ENCODE measurements at regions not wholly inside any gene's neighbourhood (a gene's known extent, or its start where the extent isn't known, plus 50 kb on each side); places are given as distances from the start of the nearest gene placed in this dataset.

DNA sequence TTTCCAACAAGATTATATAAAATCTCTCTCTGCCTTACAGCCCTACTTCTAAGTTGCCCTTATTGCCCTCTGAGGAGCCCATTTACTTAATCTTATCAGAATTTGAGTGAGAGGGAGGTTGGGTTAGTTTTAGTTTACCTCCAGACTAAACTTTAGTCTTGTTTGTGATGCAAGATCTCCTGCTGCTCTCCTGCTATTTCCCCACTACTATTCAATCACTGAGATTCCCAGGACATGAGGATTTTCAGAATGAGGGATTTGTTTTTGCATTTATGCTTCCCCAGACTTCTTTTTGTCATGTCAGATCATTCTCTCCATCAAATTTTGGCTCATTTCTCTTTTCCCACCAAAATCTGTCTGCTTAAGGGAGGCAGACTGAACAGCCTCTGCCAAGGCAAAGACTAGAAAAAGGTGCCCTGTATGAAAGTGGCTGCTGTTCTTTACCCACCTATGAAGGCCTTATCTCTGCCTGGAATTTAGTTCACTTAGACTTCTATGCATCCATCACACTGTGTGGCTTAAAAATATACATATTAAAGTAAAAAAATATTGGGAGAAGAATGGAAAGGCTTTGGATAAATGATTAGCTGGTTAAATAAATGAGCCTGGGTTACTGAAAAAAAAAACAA is 401.3 kb downstream of the PID1 start:
- H3K9ac ChIP-seq (replicated peaks; ENCODE audit: extremely low read depth, insufficient read depth, low read length), result no peak overlapping the region
- H4K20me1 ChIP-seq (replicated peaks; ENCODE audit: control insufficient read depth, extremely low read depth, insufficient read depth, low read length), result no peaks in the 10 kb centered on the region
- no peaks in the 10 kb centered on the region for H3K4me1 ChIP-seq (ENCODE audit: control insufficient read depth, extremely low read depth, insufficient read depth, low read length)
- no peak overlapping the region for H3K4me2 ChIP-seq (ENCODE audit: insufficient read depth, low read length)
- no peaks in the 10 kb centered on the region for H3K79me2 ChIP-seq (ENCODE audit: control insufficient read depth, insufficient read depth, low read length)
- H3K36me3 ChIP-seq (ENCODE audit: control insufficient read depth in 2 of 2, extremely low read depth in 1 of 2, insufficient read depth in 2 of 2, low read length in 2 of 2), result no peaks in the 10 kb centered on the region
- no peak overlapping the region for H3K27ac ChIP-seq (ENCODE audit: insufficient read depth, low read depth, low read length)
- dilution Hi-C loops (cut with MboI; ENCODE audit: extremely low pct_ligation_motif_present, low sequenced_read_pairs) (no loop called here), intact Hi-C loops (cut with micrococcal nuclease) (no loop called here)
- H3K27me3 ChIP-seq (ENCODE audit: control insufficient read depth in 2 of 2, insufficient read depth in 2 of 2, low read length in 2 of 2), result no peaks in the 10 kb centered on the region
- FAIRE-seq, result no peak
- ChIA-PET CTCF (no interaction called here), POLR2A (no interaction called here)
- H3K4me3 ChIP-seq (replicated peaks in 1 of 3; ENCODE audit: insufficient read depth in 1 of 3, low read depth in 1 of 3, low read length in 3 of 3), result no peak overlapping the region
- DNase-seq (ENCODE audit: low read depth, low spot score), result no peak
- H3K9me1 ChIP-seq (replicated peaks; ENCODE audit: control insufficient read depth, extremely low read depth, insufficient read depth, low read length), result no peaks in the 10 kb centered on the region
- H3K9me3 ChIP-seq (replicated peaks; ENCODE audit: control insufficient read depth, insufficient read depth, low read length), result peaks cover 4% of the 10 kb centered on the region
- BruUV-seq (replicated peaks), result no TSS peak
- no peak overlapping the region for H2AFZ ChIP-seq (ENCODE audit: low read depth, low read length)
- TF ChIP-seq, protein P1, sequence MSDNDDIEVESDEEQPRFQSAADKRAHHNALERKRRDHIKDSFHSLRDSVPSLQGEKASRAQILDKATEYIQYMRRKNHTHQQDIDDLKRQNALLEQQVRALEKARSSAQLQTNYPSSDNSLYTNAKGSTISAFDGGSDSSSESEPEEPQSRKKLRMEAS (IDR thresholded peaks at IDR 0.05; ENCODE audit: insufficient read depth, insufficient read length), result no peak
- TF ChIP-seq POLR2AphosphoS5 (IDR thresholded peaks at IDR 0.05; ENCODE audit: insufficient read depth, low read depth, low read length), result no peak
- no peak for TF ChIP-seq GATA2 (IDR thresholded peaks at IDR 0.05; ENCODE audit: insufficient read depth, insufficient read length, low read depth, low read length)
- TF ChIP-seq EZH2 (IDR thresholded peaks at IDR 0.05; ENCODE audit: borderline replicate concordance, low read depth, low read length, severe bottlenecking), result no peak
- TF ChIP-seq FOS (IDR thresholded peaks at IDR 0.05; ENCODE audit: borderline replicate concordance, insufficient read depth, low read length), result no peak
- no peak for TF ChIP-seq MYC (IDR thresholded peaks at IDR 0.05; ENCODE audit: low read depth, low read length)
- no peak for TF ChIP-seq JUN (IDR thresholded peaks at IDR 0.05; ENCODE audit: borderline replicate concordance, insufficient read depth, insufficient read length, low read depth)
- no peak for TF ChIP-seq POLR2A (IDR thresholded peaks at IDR 0.05; ENCODE audit: low read depth, low read length)
- TF ChIP-seq, protein P2, sequence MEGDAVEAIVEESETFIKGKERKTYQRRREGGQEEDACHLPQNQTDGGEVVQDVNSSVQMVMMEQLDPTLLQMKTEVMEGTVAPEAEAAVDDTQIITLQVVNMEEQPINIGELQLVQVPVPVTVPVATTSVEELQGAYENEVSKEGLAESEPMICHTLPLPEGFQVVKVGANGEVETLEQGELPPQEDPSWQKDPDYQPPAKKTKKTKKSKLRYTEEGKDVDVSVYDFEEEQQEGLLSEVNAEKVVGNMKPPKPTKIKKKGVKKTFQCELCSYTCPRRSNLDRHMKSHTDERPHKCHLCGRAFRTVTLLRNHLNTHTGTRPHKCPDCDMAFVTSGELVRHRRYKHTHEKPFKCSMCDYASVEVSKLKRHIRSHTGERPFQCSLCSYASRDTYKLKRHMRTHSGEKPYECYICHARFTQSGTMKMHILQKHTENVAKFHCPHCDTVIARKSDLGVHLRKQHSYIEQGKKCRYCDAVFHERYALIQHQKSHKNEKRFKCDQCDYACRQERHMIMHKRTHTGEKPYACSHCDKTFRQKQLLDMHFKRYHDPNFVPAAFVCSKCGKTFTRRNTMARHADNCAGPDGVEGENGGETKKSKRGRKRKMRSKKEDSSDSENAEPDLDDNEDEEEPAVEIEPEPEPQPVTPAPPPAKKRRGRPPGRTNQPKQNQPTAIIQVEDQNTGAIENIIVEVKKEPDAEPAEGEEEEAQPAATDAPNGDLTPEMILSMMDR (IDR thresholded peaks at IDR 0.05; ENCODE audit: extremely low read depth in 1 of 2, insufficient read depth in 1 of 2, low read depth in 1 of 2, low read length in 2 of 2), result no peak

All from endothelial cell of umbilical vein (primary cell).